ENCODE measurements at regions not wholly inside any gene's neighbourhood (a gene's known extent, or its start where the extent isn't known, plus 50 kb on each side); places are given as distances from the start of the nearest gene placed in this dataset.

DNA sequence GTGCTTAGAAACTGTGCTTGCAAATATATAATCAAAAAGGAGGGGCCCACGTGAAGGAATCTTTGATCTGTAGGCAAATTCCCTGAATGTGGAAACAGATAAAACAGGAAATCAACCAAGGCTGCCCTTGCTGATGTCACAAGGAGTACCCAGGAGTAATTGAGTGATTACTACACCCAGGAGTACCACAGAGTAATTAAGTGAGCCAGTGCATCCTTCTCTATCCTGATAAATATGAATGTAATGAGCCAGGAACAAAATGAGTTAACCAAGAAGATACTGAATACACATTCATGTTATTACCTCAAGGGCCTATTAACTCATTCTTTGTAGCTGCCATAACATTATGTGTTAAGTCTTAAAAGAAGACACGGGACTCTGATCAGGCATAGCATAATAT, 87.3 kb upstream of the POU1F1 start:
- no peak overlapping the region for H3K4me3 ChIP-seq (ENCODE audit: low read length)
- no peak for DNase-seq (ENCODE audit: low read depth)
- TF ChIP-seq, protein P1, sequence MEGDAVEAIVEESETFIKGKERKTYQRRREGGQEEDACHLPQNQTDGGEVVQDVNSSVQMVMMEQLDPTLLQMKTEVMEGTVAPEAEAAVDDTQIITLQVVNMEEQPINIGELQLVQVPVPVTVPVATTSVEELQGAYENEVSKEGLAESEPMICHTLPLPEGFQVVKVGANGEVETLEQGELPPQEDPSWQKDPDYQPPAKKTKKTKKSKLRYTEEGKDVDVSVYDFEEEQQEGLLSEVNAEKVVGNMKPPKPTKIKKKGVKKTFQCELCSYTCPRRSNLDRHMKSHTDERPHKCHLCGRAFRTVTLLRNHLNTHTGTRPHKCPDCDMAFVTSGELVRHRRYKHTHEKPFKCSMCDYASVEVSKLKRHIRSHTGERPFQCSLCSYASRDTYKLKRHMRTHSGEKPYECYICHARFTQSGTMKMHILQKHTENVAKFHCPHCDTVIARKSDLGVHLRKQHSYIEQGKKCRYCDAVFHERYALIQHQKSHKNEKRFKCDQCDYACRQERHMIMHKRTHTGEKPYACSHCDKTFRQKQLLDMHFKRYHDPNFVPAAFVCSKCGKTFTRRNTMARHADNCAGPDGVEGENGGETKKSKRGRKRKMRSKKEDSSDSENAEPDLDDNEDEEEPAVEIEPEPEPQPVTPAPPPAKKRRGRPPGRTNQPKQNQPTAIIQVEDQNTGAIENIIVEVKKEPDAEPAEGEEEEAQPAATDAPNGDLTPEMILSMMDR (conservative IDR thresholded peaks at IDR 0.05; ENCODE audit: low read length): no peak

DNA sequence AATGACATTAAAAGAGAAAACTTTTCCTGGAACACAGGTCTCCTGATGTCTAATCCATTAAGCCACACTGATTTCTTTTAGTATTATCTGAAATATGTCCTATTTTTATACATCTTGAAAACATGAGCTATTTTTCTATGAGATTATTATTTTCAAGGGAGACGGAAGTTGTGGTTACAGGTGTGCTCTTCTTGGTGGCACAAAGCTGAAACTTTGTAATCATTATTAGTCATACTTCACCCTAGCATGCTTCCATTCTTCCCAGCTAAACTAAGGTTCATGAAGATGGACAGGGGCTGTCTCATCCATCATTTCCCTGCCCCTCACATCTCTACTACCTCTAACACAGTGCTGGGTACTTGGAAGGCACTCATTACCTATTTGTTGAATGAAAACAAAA, 85.6 kb upstream of the POU1F1 start:
- H3K4me3 ChIP-seq (ENCODE audit: low read length): no peak overlapping the region
- DNase-seq (ENCODE audit: low read depth): no peak
- TF ChIP-seq, protein P1 (conservative IDR thresholded peaks at IDR 0.05; ENCODE audit: low read length): no peak

DNA sequence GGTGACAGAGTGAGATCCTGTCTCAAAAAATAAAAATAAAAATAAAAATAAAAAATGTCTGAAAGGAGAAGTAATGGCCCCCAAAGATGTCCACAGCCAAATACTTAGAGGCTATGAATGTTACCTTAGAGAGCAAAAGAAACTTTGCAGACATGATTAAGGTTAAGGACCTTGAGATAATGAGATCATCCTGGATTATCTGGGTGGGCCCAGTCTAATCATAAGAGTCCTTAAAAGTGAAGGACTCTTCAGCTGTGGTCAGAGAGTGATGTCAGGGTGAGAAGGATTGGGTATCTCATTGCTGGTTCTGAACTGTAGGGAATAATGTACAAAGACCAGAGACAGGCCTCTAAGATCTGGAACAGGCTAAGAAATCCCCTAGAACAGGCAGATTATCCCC, 84.9 kb upstream of the POU1F1 start:
- DNase-seq (ENCODE audit: low read depth): no peak
- TF ChIP-seq, protein P1 (conservative IDR thresholded peaks at IDR 0.05; ENCODE audit: low read length): no peak
- H3K4me3 ChIP-seq (ENCODE audit: low read length): no peak overlapping the region

DNA sequence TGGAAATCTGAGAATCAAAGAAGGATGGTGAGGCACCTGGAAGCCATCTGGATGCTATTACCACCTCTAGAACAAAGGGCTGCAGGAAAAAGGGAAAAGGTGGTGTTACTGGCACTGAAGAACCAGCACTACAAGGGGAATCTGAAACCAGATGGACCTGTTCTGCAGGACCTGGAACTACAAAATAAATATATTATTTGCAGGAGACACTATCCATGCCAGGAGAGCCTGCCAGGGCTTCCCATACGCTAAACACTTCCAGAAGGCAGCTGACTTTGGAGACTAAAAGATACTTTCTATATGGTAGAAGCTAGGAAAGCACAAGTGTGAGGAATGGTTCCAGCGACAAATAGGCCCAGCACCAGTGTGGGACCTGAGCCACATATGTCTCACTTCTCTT, 83.4 kb upstream of the POU1F1 start:
- TF ChIP-seq, protein P1 (conservative IDR thresholded peaks at IDR 0.05; ENCODE audit: low read length): no peak
- H3K4me3 ChIP-seq (ENCODE audit: low read length): no peak overlapping the region
- DNase-seq (ENCODE audit: low read depth): no peak

DNA sequence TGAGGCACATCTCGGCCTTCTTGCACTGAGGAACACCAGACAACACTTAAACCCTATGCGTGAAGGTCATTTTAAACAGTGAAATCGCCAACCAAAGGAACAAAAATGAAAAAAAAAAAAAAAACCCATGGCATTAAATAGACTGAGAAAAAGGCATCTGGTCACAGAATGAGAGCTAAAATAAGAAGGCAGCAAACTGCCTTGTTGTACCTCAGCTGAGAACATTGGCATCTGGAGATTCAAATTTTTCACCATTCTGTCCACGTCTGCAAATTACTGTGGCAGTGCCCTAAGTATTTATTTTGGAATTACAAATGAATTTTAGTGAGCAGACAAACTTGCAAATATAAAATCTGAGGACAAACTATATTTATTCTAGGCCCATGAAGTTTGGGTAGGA, 82.6 kb upstream of the POU1F1 start:
- DNase-seq (ENCODE audit: low read depth): no peak
- no peak overlapping the region for H3K4me3 ChIP-seq (ENCODE audit: low read length)
- TF ChIP-seq, protein P1 (conservative IDR thresholded peaks at IDR 0.05; ENCODE audit: low read length): no peak

DNA sequence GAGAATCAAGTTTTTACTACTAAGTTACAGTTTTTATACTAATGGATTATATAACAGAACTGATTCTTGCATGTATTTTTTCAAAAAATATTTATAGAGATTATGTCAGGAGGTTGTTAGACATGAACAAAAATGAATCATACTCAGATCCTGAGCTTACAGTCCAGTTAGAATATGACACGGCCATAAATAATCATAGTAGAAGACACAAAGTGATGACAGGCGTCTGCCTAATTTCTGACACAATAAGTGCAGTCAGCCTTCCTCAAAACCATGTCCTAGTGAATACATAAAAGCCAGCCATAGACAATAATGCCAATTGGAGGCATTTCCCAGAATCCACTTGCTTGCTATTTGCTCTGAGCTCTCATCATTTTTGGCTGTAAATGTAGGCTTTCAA, 81.7 kb upstream of the POU1F1 start:
- TF ChIP-seq, protein P1 (conservative IDR thresholded peaks at IDR 0.05; ENCODE audit: low read length): no peak

DNA sequence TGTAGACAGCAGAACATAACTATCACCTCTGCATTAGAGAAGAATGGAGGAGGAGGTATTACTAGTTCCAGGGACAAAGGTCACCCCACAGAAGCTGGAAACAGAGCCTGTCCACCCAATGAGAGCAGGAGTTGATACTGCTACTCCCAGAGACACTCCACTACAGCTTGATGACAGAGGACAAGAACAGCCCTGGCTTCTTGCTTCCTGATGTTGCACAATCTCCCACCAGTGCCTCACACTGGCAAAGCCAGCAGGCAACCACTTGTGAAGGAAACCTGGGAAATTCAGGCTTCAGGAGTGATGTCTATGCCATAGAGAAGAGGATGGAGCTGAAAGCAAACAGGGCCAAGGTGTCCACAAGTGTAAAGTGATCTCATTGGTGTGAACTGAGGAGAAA, 78.0 kb upstream of the POU1F1 start:
- DNase-seq (ENCODE audit: low read depth): peak; percentile 4
- no peak overlapping the region for H3K4me3 ChIP-seq (ENCODE audit: low read length)
- TF ChIP-seq, protein P1 (conservative IDR thresholded peaks at IDR 0.05; ENCODE audit: low read length): no peak

More for the DNA sequence above, 81.7 kb upstream of the POU1F1 start:
- H3K4me3 ChIP-seq (ENCODE audit: low read length): no peak overlapping the region
- DNase-seq (ENCODE audit: low read depth): no peak
